Stimulated activated CD8-positive, alpha-beta memory T cell treated with anti-CD3 and anti-CD28 coated beads, Interleukin-4, amount 100 ng/mL, for 4 hours (primary cell): ENCODE measurements at regions not wholly inside any gene's neighbourhood (a gene's known extent, or its start where the extent isn't known, plus 50 kb on each side); places are given as distances from the start of the nearest gene placed in this dataset.

Source experiments
- DNase-seq, 2 donors: peaks; one replicate each; pipeline ENCODE4 v3.0.0-alpha.2; 2020; ENCODE audit warnings: low read depth in 2 of 2, low spot score in 1 of 2

GRCh38 chr14:76927971-76928700, 100.4 kb downstream of the IRF2BPL start:
- no peak for DNase-seq

GRCh38 chr14:76926521-76927251, 100.5 kb downstream of the LRRC74A start:
- DNase-seq = no peak

GRCh38 chr14:76925097-76925441, 98.9 kb downstream of the LRRC74A start:
- DNase-seq = no peak

- DNase-seq = no peak
These were observed 98.3 kb downstream of the LRRC74A start for GRCh38 chr14:76924371-76925096.

- no peak for DNase-seq
These were observed 97.5 kb downstream of the LRRC74A start for GRCh38 chr14:76923431-76924370.

- DNase-seq = no peak
These were observed 96.4 kb downstream of the LRRC74A start for GRCh38 chr14:76922584-76922983.

- DNase-seq = no peak
These were observed 95.9 kb downstream of the LRRC74A start for GRCh38 chr14:76922092-76922491.

GRCh38 chr14:76921088-76921399, 94.8 kb downstream of the LRRC74A start:
- no peak for DNase-seq

- DNase-seq = no peak
These were observed 94.3 kb downstream of the LRRC74A start for GRCh38 chr14:76920331-76921087.

GRCh38 chr14:76919431-76920330, 93.5 kb downstream of the LRRC74A start:
- no peak for DNase-seq
